ENCODE measurements at regions not wholly inside any gene's neighbourhood (a gene's known extent, or its start where the extent isn't known, plus 50 kb on each side); places are given as distances from the start of the nearest gene placed in this dataset.

- DNase-seq, result peak; percentile 70 to 83 (median 76)
These were observed 973.3 kb upstream of the TMEM132C start for GRCh38 chr12:127293507-127294310.

- DNase-seq, result no peak
These were observed 972.2 kb upstream of the TMEM132C start for GRCh38 chr12:127294651-127295210.

- no peak for DNase-seq
These were observed 971.3 kb upstream of the TMEM132C start for GRCh38 chr12:127295630-127296029.

DNA sequence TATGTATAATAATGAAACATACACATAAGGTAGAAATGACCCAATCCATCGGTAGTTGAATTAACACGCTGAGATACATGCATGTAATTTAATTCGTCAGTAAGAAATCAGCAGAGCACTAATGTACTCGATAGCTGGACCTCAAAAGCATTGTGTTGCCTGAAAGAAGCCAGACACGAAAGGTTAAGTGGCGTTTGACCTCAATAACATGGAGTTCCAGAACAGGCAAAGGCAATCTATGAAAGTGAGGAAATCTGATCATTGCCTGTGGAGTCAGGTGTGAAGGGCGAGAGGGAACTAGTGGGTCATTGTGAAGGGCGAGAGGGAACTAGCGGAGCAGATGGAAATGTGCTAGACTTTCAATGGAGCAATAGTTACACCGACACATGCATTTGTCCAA lies 970.4 kb upstream of the TMEM132C start:
- no peak for DNase-seq

- no peak for DNase-seq
These were observed 969.6 kb upstream of the TMEM132C start for GRCh38 chr12:127297327-127297726.

GRCh38 chr12:127300075-127300474 lies 966.9 kb upstream of the TMEM132C start:
- DNase-seq, result no peak

- no peak for DNase-seq
These were observed 966.2 kb upstream of the TMEM132C start for GRCh38 chr12:127300753-127301152.

- DNase-seq, result no peak
These were observed 965.1 kb upstream of the TMEM132C start for GRCh38 chr12:127301876-127302275.

DNA sequence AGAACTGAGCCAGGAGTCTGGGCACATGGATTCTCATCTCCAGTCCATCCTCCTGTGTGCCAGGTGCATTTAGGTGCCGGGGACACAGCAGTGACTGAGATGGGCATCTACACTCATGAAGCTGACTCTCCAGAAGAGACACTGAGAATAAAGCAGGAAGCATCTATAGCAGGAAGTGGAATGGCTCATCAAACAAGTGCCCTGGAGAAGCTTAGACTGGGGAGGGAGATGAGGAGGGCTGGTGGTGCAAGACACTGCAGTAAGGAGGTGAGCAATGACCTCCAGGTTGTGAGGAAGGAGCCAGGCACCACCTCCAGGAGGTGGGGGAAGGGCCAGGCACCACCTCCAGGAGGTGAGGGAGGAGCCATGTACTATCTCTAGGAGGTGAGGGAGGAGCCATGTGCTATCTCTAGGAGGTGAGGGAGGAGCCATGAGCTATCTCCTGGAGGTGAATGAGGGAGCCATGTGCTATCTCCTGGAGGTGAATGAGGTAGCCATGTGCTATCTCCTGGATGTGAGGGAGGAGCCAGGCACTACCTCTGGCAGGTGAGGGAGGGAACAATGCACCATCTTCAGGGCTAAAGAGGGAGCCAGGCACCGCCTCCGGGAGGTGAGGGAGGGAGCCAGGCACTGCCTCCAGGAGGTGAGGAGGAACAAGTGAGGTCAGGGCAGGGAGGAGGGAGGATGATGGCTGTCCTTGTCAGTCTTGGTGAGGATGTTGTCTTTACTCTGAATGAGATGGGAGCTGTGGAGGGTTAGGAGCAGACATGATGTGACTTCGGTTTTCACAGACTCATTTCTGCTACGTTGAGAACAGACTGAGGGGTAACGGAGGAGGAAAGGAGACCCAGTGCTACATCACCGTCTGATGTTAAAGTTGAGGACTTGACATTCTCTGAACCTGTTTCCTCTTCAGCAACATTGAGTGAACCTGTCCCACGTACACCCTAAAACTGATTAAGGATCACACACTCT lies 961.9 kb upstream of the TMEM132C start:
- no peak for DNase-seq

DNA sequence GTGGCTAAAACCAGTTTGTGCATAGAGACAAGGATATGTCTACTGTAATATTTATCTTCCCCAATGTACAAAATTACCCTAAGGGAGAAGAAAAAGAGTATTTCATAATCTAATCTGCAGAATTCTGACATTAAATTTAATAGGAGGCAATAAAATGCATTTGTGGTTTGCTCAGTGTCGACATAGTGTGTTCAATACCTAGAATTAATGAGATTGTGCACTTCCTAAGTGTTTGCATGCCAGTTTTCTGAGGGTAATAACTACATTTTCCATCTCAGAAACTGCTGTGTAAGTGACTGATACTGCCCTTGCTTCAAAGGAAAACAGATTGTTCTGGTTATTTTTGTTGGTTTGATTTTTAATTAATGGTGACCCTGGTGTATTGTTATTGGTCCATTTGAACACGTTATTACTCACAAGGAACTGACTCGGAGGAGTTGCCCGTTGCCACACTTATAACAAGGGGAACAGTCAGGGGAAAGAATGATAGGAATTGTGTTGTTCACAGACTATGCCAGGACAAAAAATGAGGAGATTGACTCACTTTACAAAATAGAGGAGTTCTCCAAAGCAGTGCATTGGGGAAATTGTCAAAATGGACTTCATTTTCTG lies 960.3 kb upstream of the TMEM132C start:
- DNase-seq, result no peak

GRCh38 chr12:127307528-127307927 lies 959.4 kb upstream of the TMEM132C start:
- DNase-seq, result no peak

DNA sequence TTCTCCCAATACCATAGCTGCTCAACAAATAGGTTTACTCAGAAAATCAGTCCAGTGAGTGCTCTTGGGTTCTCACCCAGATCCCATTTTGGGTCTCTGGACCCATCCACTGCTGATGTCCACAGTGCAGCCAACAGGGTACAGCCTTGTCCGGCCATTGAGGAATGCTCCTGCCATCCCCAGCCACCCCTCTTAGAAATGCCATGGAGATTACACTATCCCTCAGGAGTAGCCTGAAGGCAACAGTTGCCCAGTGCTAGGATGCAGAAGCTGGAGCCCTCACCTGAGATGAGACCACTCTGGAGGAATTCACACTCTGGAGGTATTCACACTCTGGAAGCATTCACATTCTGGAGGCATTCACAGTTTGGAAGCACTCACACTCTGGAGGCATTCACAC lies 958.8 kb upstream of the TMEM132C start:
- no peak for DNase-seq

DNA sequence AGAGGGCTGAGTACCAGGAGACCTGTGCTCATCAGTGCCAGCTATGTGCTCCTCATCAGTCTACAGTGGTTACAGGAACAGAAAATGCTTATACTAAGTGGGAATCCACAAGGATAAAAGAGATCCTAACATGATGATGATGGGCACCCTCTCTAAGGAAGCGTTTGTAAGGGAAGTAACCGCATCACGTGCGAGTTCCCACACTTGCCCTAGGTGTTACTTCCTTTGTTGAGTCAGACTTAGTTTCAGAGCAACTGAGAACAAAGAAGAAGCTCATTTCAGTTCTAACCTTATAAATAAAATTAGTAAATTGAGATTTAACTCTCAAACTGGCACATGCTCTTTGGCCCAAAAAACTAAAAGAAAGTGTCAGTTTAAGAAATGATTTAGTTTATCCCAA lies 956.4 kb upstream of the TMEM132C start:
- DNase-seq, result no peak

DNA sequence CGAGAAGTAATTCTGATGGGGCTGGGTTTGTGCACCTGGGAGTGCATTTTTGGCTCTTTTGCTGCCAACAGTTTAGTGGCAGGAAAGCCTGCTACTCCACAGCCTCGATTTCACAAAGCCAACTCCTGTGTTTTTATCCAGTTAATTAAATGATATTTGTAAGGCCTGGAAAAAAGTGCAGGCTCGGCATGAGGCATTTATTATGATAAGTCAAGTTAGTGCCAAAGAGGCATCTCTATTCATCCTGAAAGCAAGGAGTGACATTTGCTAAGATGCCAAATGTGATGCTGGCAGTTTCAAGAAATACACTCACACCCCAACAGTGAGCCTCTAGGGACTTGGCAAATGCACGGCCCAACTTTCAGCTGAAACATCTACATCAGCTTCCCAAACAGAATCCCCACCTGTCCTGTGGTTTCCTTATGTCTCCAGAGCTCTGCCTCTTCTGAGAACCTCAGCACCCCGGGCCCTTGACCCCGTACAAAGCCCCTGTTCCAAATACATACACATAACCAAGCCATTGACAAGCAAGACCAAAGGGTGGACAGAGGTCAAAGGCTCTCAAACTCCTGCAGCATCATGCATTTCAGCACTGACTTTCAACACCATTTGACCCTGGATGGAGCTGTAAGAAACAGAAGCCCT lies 955.1 kb upstream of the TMEM132C start:
- DNase-seq, result no peak

- DNase-seq, result no peak
These were observed 942.3 kb upstream of the TMEM132C start for GRCh38 chr12:127324681-127325080.

GRCh38 chr12:127327986-127328385 lies 939.0 kb upstream of the TMEM132C start:
- no peak for DNase-seq

DNA sequence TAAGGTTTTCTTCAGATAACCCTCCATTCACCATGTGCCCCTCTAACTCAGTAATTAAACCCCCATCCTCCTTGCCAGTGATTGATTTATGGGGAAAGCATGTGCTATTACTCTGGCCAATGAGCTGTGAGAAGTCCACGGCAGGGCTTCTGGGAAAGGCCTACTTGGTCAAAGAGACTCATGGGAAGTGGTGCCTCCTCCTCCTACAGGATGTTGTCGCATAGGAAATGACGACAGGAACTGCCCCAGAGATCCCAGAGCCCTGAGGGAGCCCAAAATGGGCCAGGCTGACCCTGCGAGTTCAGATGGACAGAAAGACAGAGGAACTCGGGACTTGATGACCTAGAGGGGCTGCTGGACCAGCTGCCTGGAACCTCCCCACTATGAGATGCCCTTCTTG lies 938.1 kb upstream of the TMEM132C start:
- no peak for DNase-seq

GRCh38 chr12:127334365-127334764 lies 932.6 kb upstream of the TMEM132C start:
- DNase-seq, result no peak

GRCh38 chr12:127334912-127335644 lies 931.9 kb upstream of the TMEM132C start:
- DNase-seq, result no peak

DNA sequence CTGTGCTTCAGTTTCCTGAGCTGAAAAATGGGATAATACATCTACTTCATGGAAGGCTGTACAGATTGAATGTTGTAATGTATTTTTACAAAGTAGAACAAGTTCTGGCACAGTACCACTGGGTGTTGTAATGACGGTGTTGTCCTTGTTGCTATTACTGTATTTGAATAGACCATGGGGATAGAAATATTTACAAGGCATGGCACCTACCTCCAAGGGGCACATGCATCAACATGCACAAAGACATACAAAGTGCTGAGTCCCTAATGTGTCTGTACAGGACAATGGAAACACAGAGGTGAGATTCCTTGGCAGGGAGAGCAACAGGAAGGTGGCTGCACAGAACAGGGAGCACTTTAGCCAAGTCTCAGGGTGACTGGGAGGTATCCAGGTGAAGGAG lies 930.6 kb upstream of the TMEM132C start:
- DNase-seq, result no peak

DNA sequence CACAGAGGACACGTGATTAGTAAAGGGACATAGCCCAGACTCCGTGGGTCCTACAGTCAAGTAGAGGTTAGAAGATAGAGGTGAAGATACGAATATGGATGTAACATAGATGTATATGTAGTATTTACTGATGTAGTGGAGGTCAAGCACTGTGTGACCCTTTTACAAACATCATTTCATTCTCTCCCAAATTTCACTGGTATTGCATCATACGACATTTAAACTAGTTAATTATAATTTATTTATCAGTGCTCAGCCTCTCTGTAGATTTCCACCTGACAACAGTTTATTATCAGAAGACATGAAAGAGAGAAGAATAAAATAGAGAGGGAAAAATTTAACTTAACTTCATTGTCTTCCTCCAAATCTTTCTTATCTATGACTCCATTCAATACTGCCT lies 927.9 kb upstream of the TMEM132C start:
- DNase-seq, result no peak

DNA sequence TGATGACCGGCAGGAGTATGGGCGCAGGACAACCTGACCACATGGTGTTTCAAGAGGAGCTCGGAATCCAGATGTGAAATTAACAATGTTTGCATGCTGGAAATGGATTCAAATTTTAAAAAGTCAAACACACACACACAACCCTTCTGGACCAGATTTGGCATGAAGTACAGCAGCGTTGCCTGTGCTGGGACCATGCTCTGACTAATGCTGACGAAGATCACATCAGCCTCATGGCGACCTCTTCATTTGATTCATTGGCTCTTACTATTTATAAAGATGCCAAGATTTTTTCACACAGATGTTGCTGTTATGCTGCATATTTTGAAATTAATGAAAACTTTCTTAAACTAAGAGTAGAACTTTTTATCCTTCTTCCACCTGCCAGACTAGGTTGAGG lies 926.6 kb upstream of the TMEM132C start:
- DNase-seq, result no peak
